ENCODE measurements at regions not wholly inside any gene's neighbourhood (a gene's known extent, or its start where the extent isn't known, plus 50 kb on each side); places are given as distances from the start of the nearest gene placed in this dataset.

DNA sequence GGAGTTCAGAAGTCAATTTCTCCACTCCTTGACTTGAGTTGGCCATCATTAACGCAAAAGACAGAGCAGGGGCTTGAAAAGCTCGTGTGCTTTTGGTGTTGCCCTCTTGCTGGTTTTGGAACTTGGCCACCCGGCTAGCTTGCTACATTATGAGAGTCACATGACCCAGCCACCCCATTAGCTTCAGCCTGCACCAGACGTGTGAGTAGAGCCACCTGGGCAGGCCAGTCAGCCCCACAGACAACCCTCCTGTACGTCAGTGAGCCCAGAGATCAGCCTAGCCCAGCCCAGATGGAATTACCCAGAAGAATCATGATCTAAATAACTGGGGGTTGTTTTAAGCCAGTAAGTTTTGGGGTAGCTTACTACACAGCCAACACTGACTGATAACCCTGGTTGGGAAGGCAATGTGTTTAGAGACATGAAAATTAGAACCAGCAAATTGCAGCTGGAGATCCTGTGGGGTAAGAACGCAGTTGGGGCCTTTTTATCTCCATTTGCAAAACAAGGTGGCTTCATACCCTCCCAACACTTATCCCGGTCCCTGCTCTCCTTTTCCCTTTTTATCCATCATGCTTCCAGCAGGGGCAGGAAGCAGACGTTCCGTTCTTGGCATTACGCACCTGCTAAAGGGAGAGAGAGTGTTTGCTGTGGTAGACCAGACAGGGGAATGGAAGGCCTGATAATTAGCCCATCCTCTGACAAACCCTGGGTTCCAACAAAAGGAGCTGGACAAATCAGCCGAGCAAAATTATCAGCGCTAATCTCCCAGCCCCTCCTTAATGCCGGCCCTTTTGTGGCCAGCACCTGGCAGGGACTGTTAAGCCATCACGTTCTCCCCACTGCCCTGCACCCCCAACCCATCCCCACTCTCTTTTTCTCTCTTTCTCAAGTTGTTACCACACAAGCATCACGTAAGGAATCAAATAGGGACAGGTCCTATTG is 548.7 kb upstream of the CADM1 start:
- Histone ChIP-seq H3K9me2 (ENCODE audit: low read depth, low read length) (no peaks in the 10 kb centered on the region), H3K36me3 (ENCODE audit: insufficient read depth, low read length) (no peaks in the 10 kb centered on the region), H4K20me1 (ENCODE audit: insufficient read depth, low read length) (no peaks in the 10 kb centered on the region), H3K4me3 (ENCODE audit: low read depth, low read length, poor library complexity, severe bottlenecking) (no peak overlapping the region), H3F3A (ENCODE audit: insufficient read depth, low read length) (no peaks in the 10 kb centered on the region), H3K27me3 (ENCODE audit: insufficient read depth, low read length) (no peaks in the 10 kb centered on the region), H3K79me2 (ENCODE audit: insufficient read depth, low read length) (no peaks in the 10 kb centered on the region), H3K9ac (ENCODE audit: low read length) (no peak overlapping the region), H3K27ac (ENCODE audit: low read depth, low read length, poor library complexity, severe bottlenecking) (no peak overlapping the region), H3K9me3 (ENCODE audit: low read length) (no peaks in the 10 kb centered on the region), H2AFZ (ENCODE audit: low read length) (no peak overlapping the region), H3K4me2 (ENCODE audit: low read length) (no peak overlapping the region), H3K4me1 (ENCODE audit: insufficient read depth, low read length, severe bottlenecking) (no peaks in the 10 kb centered on the region)
- TF ChIP-seq EZH2 (IDR thresholded peaks at IDR 0.05; ENCODE audit: borderline replicate concordance, low read length), result no peak
- TF ChIP-seq, protein P1, sequence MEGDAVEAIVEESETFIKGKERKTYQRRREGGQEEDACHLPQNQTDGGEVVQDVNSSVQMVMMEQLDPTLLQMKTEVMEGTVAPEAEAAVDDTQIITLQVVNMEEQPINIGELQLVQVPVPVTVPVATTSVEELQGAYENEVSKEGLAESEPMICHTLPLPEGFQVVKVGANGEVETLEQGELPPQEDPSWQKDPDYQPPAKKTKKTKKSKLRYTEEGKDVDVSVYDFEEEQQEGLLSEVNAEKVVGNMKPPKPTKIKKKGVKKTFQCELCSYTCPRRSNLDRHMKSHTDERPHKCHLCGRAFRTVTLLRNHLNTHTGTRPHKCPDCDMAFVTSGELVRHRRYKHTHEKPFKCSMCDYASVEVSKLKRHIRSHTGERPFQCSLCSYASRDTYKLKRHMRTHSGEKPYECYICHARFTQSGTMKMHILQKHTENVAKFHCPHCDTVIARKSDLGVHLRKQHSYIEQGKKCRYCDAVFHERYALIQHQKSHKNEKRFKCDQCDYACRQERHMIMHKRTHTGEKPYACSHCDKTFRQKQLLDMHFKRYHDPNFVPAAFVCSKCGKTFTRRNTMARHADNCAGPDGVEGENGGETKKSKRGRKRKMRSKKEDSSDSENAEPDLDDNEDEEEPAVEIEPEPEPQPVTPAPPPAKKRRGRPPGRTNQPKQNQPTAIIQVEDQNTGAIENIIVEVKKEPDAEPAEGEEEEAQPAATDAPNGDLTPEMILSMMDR (IDR thresholded peaks at IDR 0.05; ENCODE audit: low read length), result no peak

DNA sequence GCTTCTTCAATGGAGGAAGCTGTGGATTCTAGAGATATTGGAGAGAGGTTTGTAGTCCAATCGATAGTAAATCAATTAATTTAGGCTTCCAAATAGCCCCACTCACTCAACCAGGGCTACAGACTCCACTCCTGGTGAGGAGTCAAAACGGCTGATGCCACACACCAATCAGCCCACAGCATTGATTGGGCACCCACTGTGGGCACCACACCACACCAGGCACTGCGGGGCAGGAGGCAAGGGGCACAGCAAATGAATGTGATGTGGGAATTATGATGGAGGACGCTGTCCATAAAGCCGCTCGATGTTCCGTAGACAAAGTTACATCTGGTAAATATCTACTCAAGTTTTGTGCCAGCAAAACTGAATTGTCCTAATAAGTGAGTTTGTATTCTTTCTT is 547.3 kb upstream of the CADM1 start:
- Histone ChIP-seq H3K9ac (ENCODE audit: low read length) (no peak overlapping the region), H3F3A (ENCODE audit: insufficient read depth, low read length) (no peaks in the 10 kb centered on the region), H3K27ac (ENCODE audit: low read depth, low read length, poor library complexity, severe bottlenecking) (no peak overlapping the region), H3K4me2 (ENCODE audit: low read length) (no peak overlapping the region), H3K79me2 (ENCODE audit: insufficient read depth, low read length) (no peaks in the 10 kb centered on the region), H3K4me3 (ENCODE audit: low read depth, low read length, poor library complexity, severe bottlenecking) (no peak overlapping the region), H3K9me3 (ENCODE audit: low read length) (no peaks in the 10 kb centered on the region), H2AFZ (ENCODE audit: low read length) (no peak overlapping the region), H3K4me1 (ENCODE audit: insufficient read depth, low read length, severe bottlenecking) (no peaks in the 10 kb centered on the region), H3K9me2 (ENCODE audit: low read depth, low read length) (no peaks in the 10 kb centered on the region), H3K36me3 (ENCODE audit: insufficient read depth, low read length) (no peaks in the 10 kb centered on the region), H4K20me1 (ENCODE audit: insufficient read depth, low read length) (no peaks in the 10 kb centered on the region), H3K27me3 (ENCODE audit: insufficient read depth, low read length) (no peaks in the 10 kb centered on the region)
- TF ChIP-seq, protein P1 (IDR thresholded peaks at IDR 0.05; ENCODE audit: low read length), result no peak
- TF ChIP-seq EZH2 (IDR thresholded peaks at IDR 0.05; ENCODE audit: borderline replicate concordance, low read length), result no peak

DNA sequence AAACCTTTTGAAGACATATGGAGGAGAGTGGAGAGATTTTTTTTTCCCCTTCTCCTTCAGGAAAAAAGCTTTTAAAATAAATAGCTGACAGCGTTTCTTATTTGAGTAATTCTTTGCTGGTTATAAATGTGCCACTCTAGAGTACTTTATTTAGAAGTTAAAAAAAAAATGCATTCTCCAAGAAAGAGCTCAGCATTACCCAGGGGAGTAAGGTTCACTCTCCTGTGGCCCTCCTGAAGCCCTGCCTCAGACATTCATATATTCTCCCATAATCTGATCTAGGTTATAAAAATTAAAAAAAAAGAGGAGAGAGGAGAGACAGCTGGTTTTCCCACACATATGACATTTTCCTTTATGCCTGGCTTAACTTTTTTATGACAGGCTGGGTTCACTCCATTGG is 545.2 kb upstream of the CADM1 start:
- H3K9me3 ChIP-seq (ENCODE audit: low read length), result no peaks in the 10 kb centered on the region
- H3K4me2 ChIP-seq (ENCODE audit: low read length), result no peak overlapping the region
- no peaks in the 10 kb centered on the region for H3K9me2 ChIP-seq (ENCODE audit: low read depth, low read length)
- no peak for TF ChIP-seq EZH2 (IDR thresholded peaks at IDR 0.05; ENCODE audit: borderline replicate concordance, low read length)
- TF ChIP-seq, protein P1 (IDR thresholded peaks at IDR 0.05; ENCODE audit: low read length), result no peak
- no peak overlapping the region for H3K9ac ChIP-seq (ENCODE audit: low read length)
- H3K4me1 ChIP-seq (ENCODE audit: insufficient read depth, low read length, severe bottlenecking), result no peaks in the 10 kb centered on the region
- no peaks in the 10 kb centered on the region for H3K27me3 ChIP-seq (ENCODE audit: insufficient read depth, low read length)
- H4K20me1 ChIP-seq (ENCODE audit: insufficient read depth, low read length), result no peaks in the 10 kb centered on the region
- H3F3A ChIP-seq (ENCODE audit: insufficient read depth, low read length), result no peaks in the 10 kb centered on the region
- H2AFZ ChIP-seq (ENCODE audit: low read length), result no peak overlapping the region
- H3K36me3 ChIP-seq (ENCODE audit: insufficient read depth, low read length), result no peaks in the 10 kb centered on the region
- no peaks in the 10 kb centered on the region for H3K79me2 ChIP-seq (ENCODE audit: insufficient read depth, low read length)
- no peak overlapping the region for H3K27ac ChIP-seq (ENCODE audit: low read depth, low read length, poor library complexity, severe bottlenecking)
- H3K4me3 ChIP-seq (ENCODE audit: low read depth, low read length, poor library complexity, severe bottlenecking), result no peak overlapping the region

Measured in OCI-LY1 (cell line).